HuH-7 (cell line): ENCODE measurements at regions not wholly inside any gene's neighbourhood (a gene's known extent, or its start where the extent isn't known, plus 50 kb on each side); places are given as distances from the start of the nearest gene placed in this dataset.
"Not testable (repeated sequence)": the region's sequence is repeated elsewhere in the genome, so short reads cannot be mapped to it uniquely, and the experiment has no call there.

Source experiments
- DNase-seq: peaks from one replicate; pipeline ENCODE4 v3.0.0; 2011; ENCODE audit warnings: low spot score

GRCh38 chr1:196090226-196090625, 518.0 kb downstream of the KCNT2 start:
- DNase-seq: no peak

- DNase-seq: no peak
These were observed 519.7 kb downstream of the KCNT2 start for GRCh38 chr1:196088541-196088940.

- no peak for DNase-seq
These were observed 529.5 kb downstream of the KCNT2 start for GRCh38 chr1:196078691-196079090.

- DNase-seq: no peak
These were observed 532.6 kb downstream of the KCNT2 start for GRCh38 chr1:196075621-196076020.

- DNase-seq: no peak
These were observed 534.1 kb downstream of the KCNT2 start for GRCh38 chr1:196074182-196074581.

GRCh38 chr1:196071447-196071846, 536.8 kb downstream of the KCNT2 start:
- no peak for DNase-seq

- no peak for DNase-seq
These were observed 537.3 kb downstream of the KCNT2 start for GRCh38 chr1:196070940-196071339.

GRCh38 chr1:196063952-196064351, 544.3 kb downstream of the KCNT2 start:
- DNase-seq: no peak

GRCh38 chr1:196063294-196063693, 544.9 kb downstream of the KCNT2 start:
- DNase-seq: no peak

GRCh38 chr1:196060539-196060938, 547.7 kb downstream of the KCNT2 start:
- no peak for DNase-seq

- DNase-seq: no peak
These were observed 549.0 kb downstream of the KCNT2 start for GRCh38 chr1:196059210-196059609.

- DNase-seq: no peak
These were observed 551.3 kb downstream of the KCNT2 start for GRCh38 chr1:196056966-196057365.

- no peak for DNase-seq
These were observed 558.8 kb downstream of the KCNT2 start for GRCh38 chr1:196049407-196049806.

- DNase-seq: no peak
These were observed 565.0 kb downstream of the KCNT2 start for GRCh38 chr1:196043268-196043667.

- DNase-seq: no peak
These were observed 574.0 kb downstream of the KCNT2 start for GRCh38 chr1:196034080-196034706.

- DNase-seq: not testable (repeated sequence)
These were observed 576.9 kb downstream of the KCNT2 start for GRCh38 chr1:196031387-196031786.

GRCh38 chr1:196030455-196030854, 577.8 kb downstream of the KCNT2 start:
- no peak for DNase-seq

GRCh38 chr1:196029410-196029809, 578.8 kb downstream of the KCNT2 start:
- no peak for DNase-seq

- DNase-seq: no peak
These were observed 581.1 kb downstream of the KCNT2 start for GRCh38 chr1:196027127-196027526.

GRCh38 chr1:196021174-196021573, 587.1 kb downstream of the KCNT2 start:
- DNase-seq: not testable (repeated sequence)

- DNase-seq: no peak
These were observed 598.9 kb downstream of the KCNT2 start for GRCh38 chr1:196009362-196009761.

GRCh38 chr1:196007763-196008162, 600.5 kb downstream of the KCNT2 start:
- no peak for DNase-seq

- no peak for DNase-seq
These were observed 602.8 kb downstream of the KCNT2 start for GRCh38 chr1:196005426-196005825.

- DNase-seq: not testable (repeated sequence)
These were observed 603.9 kb downstream of the KCNT2 start for GRCh38 chr1:196004388-196004787.

GRCh38 chr1:196002906-196003305, 605.3 kb downstream of the KCNT2 start:
- DNase-seq: no peak
